ENCODE measurements at regions not wholly inside any gene's neighbourhood (a gene's known extent, or its start where the extent isn't known, plus 50 kb on each side); places are given as distances from the start of the nearest gene placed in this dataset.

DNA sequence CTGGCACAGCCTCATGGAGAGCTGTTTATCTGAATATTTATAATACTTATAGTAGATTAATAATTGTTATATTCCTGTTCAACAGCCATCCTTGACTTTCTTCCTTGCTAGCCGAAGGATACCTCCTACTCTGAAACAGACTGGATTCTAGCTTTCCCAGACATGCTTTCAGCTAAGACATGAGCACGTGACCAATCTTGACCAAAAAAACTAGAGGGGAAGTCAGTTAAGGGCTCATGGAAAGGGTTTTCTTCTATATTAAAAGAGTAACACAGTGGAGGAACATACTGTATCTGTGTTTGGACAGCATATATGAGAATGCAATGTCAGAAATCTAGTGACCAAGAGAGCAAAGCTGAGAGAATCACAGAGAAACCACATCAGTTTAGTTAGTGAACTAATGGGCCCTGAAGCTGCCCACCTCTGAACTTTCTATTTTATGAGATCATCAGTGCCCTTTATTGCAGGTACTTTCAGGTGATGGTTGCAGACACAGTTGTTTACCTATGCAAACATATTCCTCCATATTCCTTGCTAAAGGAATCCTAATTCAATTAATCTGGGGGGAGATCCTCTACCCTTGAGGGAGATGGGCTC is 140.4 kb upstream of the SLC24A3 start:
- Mint-ChIP-seq H3K9me3 (peaks cover 10% of the 10 kb centered on the region), H3K27me3 (ENCODE audit: low read depth) (peaks cover 7% of the 10 kb centered on the region), H3K27ac (no peak overlapping the region), H3K4me1 (no peaks in the 10 kb centered on the region), H3K36me3 (ENCODE audit: low read depth) (no peaks in the 10 kb centered on the region), H3K4me3 (no peak overlapping the region)
- no peak for TF ChIP-seq CTCF (IDR thresholded peaks at IDR 0.05; ENCODE audit: unreplicated experiment in 3 of 3)

- no peak for TF ChIP-seq CTCF (IDR thresholded peaks at IDR 0.05; ENCODE audit: unreplicated experiment in 3 of 3)
- Mint-ChIP-seq H3K27me3 (ENCODE audit: low read depth) (peaks cover 7% of the 10 kb centered on the region), H3K9me3 (peaks cover 6% of the 10 kb centered on the region), H3K4me3 (no peak overlapping the region), H3K27ac (no peak overlapping the region), H3K4me1 (peaks cover 1% of the 10 kb centered on the region), H3K36me3 (ENCODE audit: low read depth) (no peaks in the 10 kb centered on the region)
Observed at GRCh38 chr20:19072988-19073387, 139.5 kb upstream of the SLC24A3 start.

GRCh38 chr20:19073584-19074218 is 138.7 kb upstream of the SLC24A3 start:
- Mint-ChIP-seq H3K9me3 (peaks cover 4% of the 10 kb centered on the region), H3K36me3 (ENCODE audit: low read depth) (no peaks in the 10 kb centered on the region), H3K27me3 (ENCODE audit: low read depth) (peaks cover 7% of the 10 kb centered on the region), H3K4me3 (no peak overlapping the region), H3K27ac (no peak overlapping the region), H3K4me1 (peaks cover 7% of the 10 kb centered on the region)
- peak in 1 of 3 experiments; percentile 34 for TF ChIP-seq CTCF (IDR thresholded peaks at IDR 0.05; ENCODE audit: unreplicated experiment in 3 of 3)

DNA sequence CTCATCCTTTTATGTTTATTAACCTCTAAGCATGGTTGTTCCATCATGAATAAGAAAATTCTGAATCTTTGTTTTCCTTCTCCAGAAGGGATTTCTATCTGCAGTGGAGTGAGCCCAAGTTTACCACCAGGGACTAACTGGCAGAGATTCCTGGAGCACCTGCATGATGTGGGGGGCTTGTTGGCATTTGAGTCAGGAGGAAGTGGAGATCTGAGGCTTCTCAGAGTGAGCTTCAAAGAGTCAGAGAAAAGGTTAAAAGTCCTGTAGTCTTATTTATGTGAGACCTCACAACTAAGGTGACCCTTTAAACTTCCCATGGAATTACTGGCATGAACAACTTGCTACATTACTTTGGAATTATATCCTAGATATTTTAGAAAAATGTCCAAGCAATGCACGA is 138.1 kb upstream of the SLC24A3 start:
- H3K27me3 Mint-ChIP-seq (ENCODE audit: low read depth): peaks cover 3% of the 10 kb centered on the region
- no peak for TF ChIP-seq CTCF (IDR thresholded peaks at IDR 0.05; ENCODE audit: unreplicated experiment in 3 of 3)
- peaks cover 7% of the 10 kb centered on the region for H3K4me1 Mint-ChIP-seq
- H3K4me3 Mint-ChIP-seq: no peak overlapping the region
- H3K9me3 Mint-ChIP-seq: no peaks in the 10 kb centered on the region
- H3K36me3 Mint-ChIP-seq (ENCODE audit: low read depth): no peaks in the 10 kb centered on the region
- H3K27ac Mint-ChIP-seq: no peak overlapping the region

DNA sequence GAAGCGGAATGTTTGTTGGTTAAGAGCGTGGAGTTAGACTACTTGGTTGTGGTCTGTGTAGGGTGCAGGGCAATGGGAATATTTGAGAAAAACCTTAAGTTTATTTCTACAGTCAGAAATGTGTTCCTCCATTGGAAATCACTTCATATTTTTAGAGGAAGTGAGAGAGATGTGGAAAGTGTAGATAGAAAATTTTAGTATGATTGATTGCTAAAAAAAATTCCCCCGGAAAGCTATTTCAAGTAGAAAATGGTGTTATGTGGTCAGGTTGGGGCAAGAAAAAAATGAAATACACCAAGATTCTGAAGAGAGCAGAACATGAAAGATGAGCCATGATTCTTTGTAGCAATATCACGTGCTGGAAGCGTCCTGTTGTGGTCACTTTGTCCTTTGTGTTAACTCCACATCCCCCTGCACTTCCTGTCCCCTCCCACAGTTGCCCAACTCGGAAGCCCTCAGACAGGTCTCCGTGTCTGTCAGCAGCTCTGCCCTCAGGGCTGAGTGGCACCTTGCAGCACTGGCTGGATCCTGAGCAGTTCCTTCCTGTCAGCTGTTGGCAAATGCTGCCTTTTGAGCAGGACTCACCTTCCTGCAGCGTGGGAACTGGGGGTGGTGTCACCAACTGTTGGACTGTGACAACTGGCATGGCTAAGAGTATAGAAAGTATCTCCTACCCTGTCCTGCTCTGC is 137.5 kb upstream of the SLC24A3 start:
- no peak for TF ChIP-seq CTCF (IDR thresholded peaks at IDR 0.05; ENCODE audit: unreplicated experiment in 3 of 3)
- Mint-ChIP-seq H3K36me3 (ENCODE audit: low read depth) (no peaks in the 10 kb centered on the region), H3K27me3 (ENCODE audit: low read depth) (peaks cover 3% of the 10 kb centered on the region)

More for the DNA sequence above, 137.5 kb upstream of the SLC24A3 start:
- H3K9me3 Mint-ChIP-seq: no peaks in the 10 kb centered on the region
- no peak overlapping the region for H3K27ac Mint-ChIP-seq
- peaks cover 7% of the 10 kb centered on the region for H3K4me1 Mint-ChIP-seq
- H3K4me3 Mint-ChIP-seq: no peak overlapping the region
